Hepatocyte (in vitro differentiated cells): ENCODE measurements at regions not wholly inside any gene's neighbourhood (a gene's known extent, or its start where the extent isn't known, plus 50 kb on each side); places are given as distances from the start of the nearest gene placed in this dataset.

Experiments used
- DNase-seq: peaks from one replicate; pipeline ENCODE4 v3.0.0-alpha.2; 2016; ENCODE audit warnings: low spot score
- H2AFZ ChIP-seq: fragments of 200-600 bp; sonication (generic); 2 replicates; pipeline ENCODE4 v1.6.0; 2016; ENCODE audit warnings: antibody characterized with exemption, mild to moderate bottlenecking
- H3K27ac ChIP-seq: fragments of 200-600 bp; sonication (generic); 2 replicates; pipeline ENCODE4 v1.5.1; 2016; ENCODE audit warnings: mild to moderate bottlenecking
- H3K27me3 ChIP-seq: fragments of 200-600 bp; sonication (generic); 2 replicates; pipeline ENCODE4 v1.6.1; 2016
- H3K36me3 ChIP-seq: fragments of 200-600 bp; sonication (generic); replicated peaks from 2 replicates; pipeline ENCODE4 v1.5.1; 2016; ENCODE audit warnings: low read depth; ENCODE audit not compliant: insufficient read depth
- H3K4me1 ChIP-seq: fragments of 200-600 bp; sonication (generic); 2 replicates; pipeline ENCODE4 v1.5.1; 2016; ENCODE audit warnings: mild to moderate bottlenecking, moderate library complexity; ENCODE audit not compliant: insufficient read depth
- H3K4me2 ChIP-seq: fragments of 200-600 bp; sonication (generic); 2 replicates; pipeline ENCODE4 v1.6.0; 2016
- H3K4me3 ChIP-seq: fragments of 200-600 bp; sonication (generic); 2 replicates; pipeline ENCODE4 v1.5.1; 2016; ENCODE audit warnings: mild to moderate bottlenecking
- H3K79me2 ChIP-seq: fragments of 200-600 bp; sonication (generic); 2 replicates; pipeline ENCODE4 v1.6.0; 2017; ENCODE audit warnings: mild to moderate bottlenecking
- H3K9me2 ChIP-seq: fragments of 200-600 bp; sonication (generic); replicated peaks from 2 replicates; pipeline ENCODE4 v1.6.0; 2017; ENCODE audit warnings: mild to moderate bottlenecking; ENCODE audit not compliant: insufficient read depth
- H3K9me3 ChIP-seq: fragments of 200-600 bp; sonication (generic); 2 replicates; pipeline ENCODE4 v1.5.1; 2016; ENCODE audit warnings: low read depth, mild to moderate bottlenecking
- H4K20me1 ChIP-seq: fragments of 200-600 bp; sonication (generic); 2 replicates; pipeline ENCODE4 v1.6.0; 2016; ENCODE audit warnings: mild to moderate bottlenecking; ENCODE audit not compliant: insufficient read depth, poor library complexity, severe bottlenecking
- CTCF ChIP-seq: fragments of 200-600 bp; sonication (generic); IDR thresholded peaks from 2 replicates; pipeline ENCODE4 v1.5.1; 2016; ENCODE audit warnings: antibody characterized with exemption, mild to moderate bottlenecking; ENCODE audit not compliant: poor library complexity
- EZH2 ChIP-seq: fragments of 200-600 bp; sonication (generic); IDR thresholded peaks from 2 replicates; pipeline ENCODE4 v1.6.1; 2016; ENCODE audit warnings: antibody characterized with exemption, mild to moderate bottlenecking, borderline replicate concordance
- EZH2phosphoT487 ChIP-seq: fragments of 200-600 bp; sonication (generic); IDR thresholded peaks from one replicate; pipeline ENCODE4 v1.6.1; 2018; ENCODE audit warnings: antibody characterized with exemption, mild to moderate bottlenecking, low read depth, moderate library complexity; ENCODE audit not compliant: unreplicated experiment, severe bottlenecking
- WGBS: methylation state at CpG from one replicate; pipeline ENCODE4 v1.1.6; 2016; ENCODE audit warnings: low lambda C conversion rate; ENCODE audit errors: missing lambda C conversion rate; 5-methylcytosine and 5-hydroxymethylcytosine counted together

GRCh38 chr6:147677647-147678046 is 169.2 kb downstream of the SAMD5 start:
- WGBS: 97% methylated on average over 4 of the region's 4 CpGs
- Histone ChIP-seq H3K4me3 (no peak overlapping the region), H3K9me2 (no peaks in the 10 kb centered on the region), H3K27me3 (no peaks in the 10 kb centered on the region), H3K4me1 (no peaks in the 10 kb centered on the region), H3K79me2 (no peaks in the 10 kb centered on the region), H3K9me3 (no peaks in the 10 kb centered on the region), H2AFZ (no peak overlapping the region), H4K20me1 (no peaks in the 10 kb centered on the region), H3K4me2 (no peak overlapping the region), H3K36me3 (no peaks in the 10 kb centered on the region), H3K27ac (no peak overlapping the region)
- DNase-seq: no peak
- no peak for TF ChIP-seq EZH2
- no peak for TF ChIP-seq EZH2phosphoT487
- TF ChIP-seq CTCF: no peak

- Histone ChIP-seq H3K9me2 (no peaks in the 10 kb centered on the region), H3K27me3 (no peaks in the 10 kb centered on the region), H3K79me2 (no peaks in the 10 kb centered on the region), H3K36me3 (no peaks in the 10 kb centered on the region), H4K20me1 (no peaks in the 10 kb centered on the region), H3K4me2 (no peak overlapping the region), H3K4me1 (no peaks in the 10 kb centered on the region), H3K27ac (no peak overlapping the region), H2AFZ (no peak overlapping the region), H3K4me3 (no peak overlapping the region), H3K9me3 (no peaks in the 10 kb centered on the region)
- WGBS: 79% methylated on average over 1 of the region's 1 CpG
- no peak for DNase-seq
- no peak for TF ChIP-seq EZH2phosphoT487
- no peak for TF ChIP-seq CTCF
- no peak for TF ChIP-seq EZH2
Observed at GRCh38 chr6:147678253-147678652, 169.8 kb downstream of the SAMD5 start.

GRCh38 chr6:147684906-147685305 is 176.4 kb downstream of the SAMD5 start:
- Histone ChIP-seq H3K9me2 (no peaks in the 10 kb centered on the region), H3K27me3 (no peaks in the 10 kb centered on the region), H4K20me1 (no peaks in the 10 kb centered on the region), H3K36me3 (no peaks in the 10 kb centered on the region), H3K79me2 (no peaks in the 10 kb centered on the region), H3K4me3 (no peak overlapping the region), H3K4me1 (no peaks in the 10 kb centered on the region), H2AFZ (no peak overlapping the region), H3K27ac (no peak overlapping the region), H3K4me2 (no peak overlapping the region), H3K9me3 (no peaks in the 10 kb centered on the region)
- TF ChIP-seq CTCF (no peak), EZH2phosphoT487 (no peak), EZH2 (no peak)
- no peak for DNase-seq
- 99% methylated on average over 4 of the region's 4 CpGs for WGBS

GRCh38 chr6:147689398-147689797 is 180.9 kb downstream of the SAMD5 start:
- no peak for DNase-seq
- no peak overlapping the region for H3K27ac ChIP-seq

More at GRCh38 chr6:147689398-147689797, 180.9 kb downstream of the SAMD5 start:
- H2AFZ ChIP-seq: no peak overlapping the region
- H3K27me3 ChIP-seq: no peaks in the 10 kb centered on the region
- H3K4me2 ChIP-seq: no peak overlapping the region
- no peaks in the 10 kb centered on the region for H3K36me3 ChIP-seq
- H3K9me2 ChIP-seq: no peaks in the 10 kb centered on the region
- H3K9me3 ChIP-seq: no peaks in the 10 kb centered on the region
- no peaks in the 10 kb centered on the region for H3K79me2 ChIP-seq
- no peaks in the 10 kb centered on the region for H3K4me1 ChIP-seq
- H4K20me1 ChIP-seq: no peaks in the 10 kb centered on the region
- no peak overlapping the region for H3K4me3 ChIP-seq
- TF ChIP-seq EZH2: no peak
